ENCODE measurements at regions not wholly inside any gene's neighbourhood (a gene's known extent, or its start where the extent isn't known, plus 50 kb on each side); places are given as distances from the start of the nearest gene placed in this dataset.

GRCh38 chr21:38631206-38631605 lies 132.9 kb upstream of the ERG start:
- H2AFZ ChIP-seq (ENCODE audit: low read depth, low read length): no peak overlapping the region
- FAIRE-seq (no peak), DNase-seq (ENCODE audit: low read depth, low spot score) (no peak)
- peaks cover 9 to 11% of the 10 kb centered on the region in 2 experiments for H3K27me3 ChIP-seq (ENCODE audit: control insufficient read depth in 2 of 2, insufficient read depth in 2 of 2, low read length in 2 of 2)
- H3K4me1 ChIP-seq (ENCODE audit: control insufficient read depth, extremely low read depth, insufficient read depth, low read length): no peaks in the 10 kb centered on the region
- intact Hi-C loops (cut with micrococcal nuclease) (no loop called here), dilution Hi-C loops (cut with MboI; ENCODE audit: extremely low pct_ligation_motif_present, low sequenced_read_pairs) (no loop called here)
- no peak overlapping the region for H3K4me2 ChIP-seq (ENCODE audit: insufficient read depth, low read length)
- no peaks in the 10 kb centered on the region for H3K9me3 ChIP-seq (replicated peaks; ENCODE audit: control insufficient read depth, insufficient read depth, low read length)
- H3K27ac ChIP-seq (ENCODE audit: insufficient read depth, low read depth, low read length): no peak overlapping the region
- CTCF ChIA-PET: interaction anchor here (0.9 kb wide), 1 partner anchor 7 kb away, joined by 4 read pairs; no protein-coding TSS in a partner anchor
- H3K36me3 ChIP-seq (ENCODE audit: control insufficient read depth in 2 of 2, extremely low read depth in 1 of 2, insufficient read depth in 2 of 2, low read length in 2 of 2): no peaks in the 10 kb centered on the region
- BruUV-seq (replicated peaks): no TSS peak
- TF ChIP-seq JUN (IDR thresholded peaks at IDR 0.05; ENCODE audit: borderline replicate concordance, insufficient read depth, insufficient read length, low read depth) (no peak), MAX (IDR thresholded peaks at IDR 0.05; ENCODE audit: insufficient read depth, insufficient read length) (no peak), CTCF (IDR thresholded peaks at IDR 0.05; ENCODE audit: extremely low read depth in 1 of 2, insufficient read depth in 1 of 2, low read depth in 1 of 2, low read length in 2 of 2) (no peak), GATA2 (IDR thresholded peaks at IDR 0.05; ENCODE audit: insufficient read depth, insufficient read length, low read depth, low read length) (no peak), POLR2A (IDR thresholded peaks at IDR 0.05; ENCODE audit: low read depth, low read length) (no peak), FOS (IDR thresholded peaks at IDR 0.05; ENCODE audit: borderline replicate concordance, insufficient read depth, low read length) (no peak), MYC (IDR thresholded peaks at IDR 0.05; ENCODE audit: low read depth, low read length) (no peak), EZH2 (IDR thresholded peaks at IDR 0.05; ENCODE audit: borderline replicate concordance, low read depth, low read length, severe bottlenecking) (no peak), POLR2AphosphoS5 (IDR thresholded peaks at IDR 0.05; ENCODE audit: insufficient read depth, low read depth, low read length) (no peak)
- no peaks in the 10 kb centered on the region for H4K20me1 ChIP-seq (replicated peaks; ENCODE audit: control insufficient read depth, extremely low read depth, insufficient read depth, low read length)
- no peak overlapping the region for H3K4me3 ChIP-seq (replicated peaks in 1 of 3; ENCODE audit: insufficient read depth in 1 of 3, low read depth in 1 of 3, low read length in 3 of 3)
- H3K79me2 ChIP-seq (ENCODE audit: control insufficient read depth, insufficient read depth, low read length): no peaks in the 10 kb centered on the region
- no peak overlapping the region for H3K9ac ChIP-seq (replicated peaks; ENCODE audit: extremely low read depth, insufficient read depth, low read length)
- POLR2A ChIA-PET: no interaction called here
- H3K9me1 ChIP-seq (replicated peaks; ENCODE audit: control insufficient read depth, extremely low read depth, insufficient read depth, low read length): no peaks in the 10 kb centered on the region

Measured in endothelial cell of umbilical vein (primary cell).